Keratinocyte (primary cell): ENCODE measurements at regions not wholly inside any gene's neighbourhood (a gene's known extent, or its start where the extent isn't known, plus 50 kb on each side); places are given as distances from the start of the nearest gene placed in this dataset.

Experiments
- DNase-seq: peaks from one replicate; pipeline ENCODE4 v3.0.0-alpha.2; 2011; ENCODE audit warnings: low read depth, missing footprints, low spot score
- FAIRE-seq: peaks from 2 replicates; lab custom pipeline; 2011; peaks lifted over from hg19 to GRCh38; lab: Jason Lieb, UNC
- H2AFZ ChIP-seq: 2 replicates; pipeline ENCODE4 v1.6.0; 2012; ENCODE audit warnings: low read length, control low read depth, inconsistent platforms; ENCODE audit not compliant: control insufficient read depth
- H3K27ac ChIP-seq: 2 replicates; pipeline ENCODE4 v1.5.1; 2011; ENCODE audit warnings: low read length; ENCODE audit not compliant: control insufficient read depth, insufficient read depth
- H3K27me3 ChIP-seq: 3 replicates; pipeline ENCODE4 v1.6.0; 2011; ENCODE audit warnings: low read length; ENCODE audit not compliant: control insufficient read depth, insufficient read depth; ENCODE audit errors: extremely low read depth
- H3K36me3 ChIP-seq, 2 experiments: 2 replicates in 1 of 2; 3 replicates in 1 of 2; pipeline ENCODE4 v1.5.1; 2011; ENCODE audit warnings: low read length in 2 of 2, mild to moderate bottlenecking in 1 of 2; ENCODE audit not compliant: control insufficient read depth in 2 of 2, insufficient read depth in 2 of 2; ENCODE audit errors: extremely low read depth in 1 of 2
- H3K4me1 ChIP-seq: 3 replicates; pipeline ENCODE4 v1.5.1; 2011; ENCODE audit warnings: low read length; ENCODE audit not compliant: control insufficient read depth, insufficient read depth; ENCODE audit errors: extremely low read depth
- H3K4me2 ChIP-seq: 3 replicates; pipeline ENCODE4 v1.6.0; 2011; ENCODE audit warnings: low read depth, low read length; ENCODE audit not compliant: control insufficient read depth, insufficient read depth; ENCODE audit errors: extremely low read depth
- H3K4me3 ChIP-seq, 3 experiments: fragments of 200-600 bp in 1 of 3; sonication (generic) in 1 of 3; 2 replicates in 2 of 3; 3 replicates in 1 of 3; pipeline ENCODE4 v1.5.1; 2011 to 2016; ENCODE audit warnings: low read length in 3 of 3, mild to moderate bottlenecking in 3 of 3, control low read depth in 2 of 3, inconsistent platforms in 1 of 3, low read depth in 1 of 3, mixed read lengths in 1 of 3, mixed run types in 1 of 3, moderate library complexity in 1 of 3; ENCODE audit not compliant: control insufficient read depth in 2 of 3, insufficient read depth in 2 of 3; ENCODE audit errors: extremely low read depth in 1 of 3
- H3K79me2 ChIP-seq: 2 replicates; pipeline ENCODE4 v1.6.0; 2012; ENCODE audit warnings: low read length; ENCODE audit not compliant: control insufficient read depth, insufficient read depth
- H3K9ac ChIP-seq: 3 replicates; pipeline ENCODE4 v1.6.0; 2011; ENCODE audit warnings: low read length; ENCODE audit not compliant: control insufficient read depth, insufficient read depth; ENCODE audit errors: extremely low read depth
- H3K9me1 ChIP-seq: 3 replicates; pipeline ENCODE4 v1.6.0; 2011; ENCODE audit warnings: low read length; ENCODE audit not compliant: control insufficient read depth, insufficient read depth; ENCODE audit errors: extremely low read depth
- H3K9me3 ChIP-seq: 2 replicates; pipeline ENCODE4 v1.5.1; 2012; ENCODE audit warnings: low read depth, low read length; ENCODE audit not compliant: control insufficient read depth
- H4K20me1 ChIP-seq: 3 replicates; pipeline ENCODE4 v1.6.0; 2011; ENCODE audit warnings: low read length; ENCODE audit not compliant: control insufficient read depth, insufficient read depth; ENCODE audit errors: extremely low read depth
- CTCF ChIP-seq, 3 experiments: IDR thresholded peaks in 1 of 3; conservative IDR thresholded peaks in 1 of 3; optimal IDR thresholded peaks in 1 of 3; 2 replicates in 2 of 3; 3 replicates in 1 of 3; pipeline versions ENCODE3 to v1.5.1; 2011; ENCODE audit warnings: low read length in 3 of 3, mild to moderate bottlenecking in 3 of 3, moderate library complexity in 2 of 3, control low read depth in 1 of 3, inconsistent platforms in 1 of 3; ENCODE audit not compliant: insufficient read depth in 2 of 3; ENCODE audit errors: extremely low read depth in 1 of 3
- EZH2 ChIP-seq: IDR thresholded peaks from one replicate; pipeline ENCODE4 v1.6.1; 2012; ENCODE audit warnings: inconsistent platforms, mild to moderate bottlenecking, low read length, moderate library complexity
- dilution Hi-C: fragments of 300-500 bp; cut with MboI; formaldehyde crosslinking; loops from one replicate; pipeline ENCODE4 v1.7.0; 2020; ENCODE audit warnings: low sequenced_read_pairs; ENCODE audit not compliant: extremely low pct_ligation_motif_present

GRCh38 chr9:78505546-78505945 is 208.6 kb downstream of the PSAT1 start:
- TF ChIP-seq CTCF (optimal IDR thresholded peaks at IDR 0.05 in 1 of 3, IDR thresholded peaks at IDR 0.05 in 1 of 3, conservative IDR thresholded peaks at IDR 0.05 in 1 of 3; ENCODE audit: extremely low read depth in 1 of 3, insufficient read depth in 2 of 3, low read length in 3 of 3) = no peak
- TF ChIP-seq EZH2 = no peak
- FAIRE-seq = no peak
- no peaks in the 10 kb centered on the region for H3K4me1 ChIP-seq

GRCh38 chr9:78507037-78507436 is 210.1 kb downstream of the PSAT1 start:
- no peak overlapping the region for H3K9ac ChIP-seq
- no peaks in the 10 kb centered on the region for H3K9me1 ChIP-seq
- FAIRE-seq = no peak
- dilution Hi-C loops = no loop called here
- H3K4me2 ChIP-seq = no peak overlapping the region
- DNase-seq = no peak
- H4K20me1 ChIP-seq = no peaks in the 10 kb centered on the region
- H3K4me3 ChIP-seq = no peak overlapping the region
- TF ChIP-seq CTCF (optimal IDR thresholded peaks at IDR 0.05 in 1 of 3, IDR thresholded peaks at IDR 0.05 in 1 of 3, conservative IDR thresholded peaks at IDR 0.05 in 1 of 3; ENCODE audit: extremely low read depth in 1 of 3, insufficient read depth in 2 of 3, low read length in 3 of 3) (no peak), EZH2 (no peak)
- no peak overlapping the region for H3K27ac ChIP-seq
- no peaks in the 10 kb centered on the region for H3K36me3 ChIP-seq
- H3K4me1 ChIP-seq = no peaks in the 10 kb centered on the region
- H3K9me3 ChIP-seq = no peaks in the 10 kb centered on the region
- H2AFZ ChIP-seq = no peak overlapping the region
- no peaks in the 10 kb centered on the region for H3K79me2 ChIP-seq
- H3K27me3 ChIP-seq = no peaks in the 10 kb centered on the region

More at GRCh38 chr9:78505546-78505945, 208.6 kb downstream of the PSAT1 start:
- H3K4me3 ChIP-seq = no peak overlapping the region
- no peak overlapping the region for H3K27ac ChIP-seq
- H3K9ac ChIP-seq = no peak overlapping the region
- no peak overlapping the region for H3K4me2 ChIP-seq
- H3K9me3 ChIP-seq = no peaks in the 10 kb centered on the region
- no peaks in the 10 kb centered on the region for H3K36me3 ChIP-seq
- no peaks in the 10 kb centered on the region for H3K79me2 ChIP-seq
- H2AFZ ChIP-seq = no peak overlapping the region
- DNase-seq = no peak
- H3K27me3 ChIP-seq = no peaks in the 10 kb centered on the region
- no peaks in the 10 kb centered on the region for H3K9me1 ChIP-seq
- no peaks in the 10 kb centered on the region for H4K20me1 ChIP-seq
- dilution Hi-C loops = no loop called here
